Right lung (tissue), 2 donors: ENCODE measurements at regions not wholly inside any gene's neighbourhood (a gene's known extent, or its start where the extent isn't known, plus 50 kb on each side); places are given as distances from the start of the nearest gene placed in this dataset.
"Not testable (repeated sequence)": the region's sequence is repeated elsewhere in the genome, so short reads cannot be mapped to it uniquely, and the experiment has no call there.

Source experiments
- DNase-seq, 2 donors: peaks; one replicate each; pipeline ENCODE4 v3.0.0-alpha.2; 2013

DNA sequence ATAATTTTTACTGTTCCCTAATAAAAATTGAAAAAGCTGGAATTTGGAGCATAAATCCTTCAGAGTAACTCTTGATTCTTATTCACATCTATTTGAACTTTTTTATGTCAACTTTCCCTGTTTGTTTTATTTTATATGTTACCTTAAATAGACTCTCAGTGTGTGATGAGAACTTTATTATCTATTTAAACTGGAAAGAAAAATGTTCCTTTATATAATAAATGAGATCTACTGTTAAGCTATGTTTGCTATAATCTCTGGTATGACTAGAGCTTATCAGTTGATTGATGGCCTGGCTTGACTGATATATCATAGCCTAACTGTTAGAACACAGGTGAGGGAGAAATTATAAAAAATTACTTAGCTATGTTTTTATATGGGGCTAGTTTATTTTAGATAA, 330.6 kb upstream of the EPHA6 start:
- no peak for DNase-seq

DNA sequence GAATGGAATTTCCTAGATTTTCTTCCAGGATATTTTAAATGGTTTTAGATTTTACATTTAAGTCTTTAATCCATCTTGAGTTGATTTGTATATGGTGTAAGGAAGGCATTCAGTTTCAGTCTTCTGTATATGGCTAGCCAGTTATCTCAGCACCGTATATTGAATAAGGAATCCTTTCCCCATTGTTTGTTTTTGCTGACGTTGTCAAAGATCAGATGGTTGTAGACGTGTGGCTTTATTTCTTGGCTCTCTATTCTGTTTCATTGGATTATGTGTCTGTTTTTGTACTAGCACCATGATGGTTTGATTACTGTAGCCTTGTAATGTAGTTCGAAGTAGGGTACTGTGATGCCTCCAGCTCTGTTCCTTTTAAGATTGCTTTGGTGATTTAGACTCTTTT, 325.7 kb upstream of the EPHA6 start:
- DNase-seq, result no peak

- no peak for DNase-seq
Observed at GRCh38 chr3:96491023-96491422, 323.4 kb upstream of the EPHA6 start.

DNA sequence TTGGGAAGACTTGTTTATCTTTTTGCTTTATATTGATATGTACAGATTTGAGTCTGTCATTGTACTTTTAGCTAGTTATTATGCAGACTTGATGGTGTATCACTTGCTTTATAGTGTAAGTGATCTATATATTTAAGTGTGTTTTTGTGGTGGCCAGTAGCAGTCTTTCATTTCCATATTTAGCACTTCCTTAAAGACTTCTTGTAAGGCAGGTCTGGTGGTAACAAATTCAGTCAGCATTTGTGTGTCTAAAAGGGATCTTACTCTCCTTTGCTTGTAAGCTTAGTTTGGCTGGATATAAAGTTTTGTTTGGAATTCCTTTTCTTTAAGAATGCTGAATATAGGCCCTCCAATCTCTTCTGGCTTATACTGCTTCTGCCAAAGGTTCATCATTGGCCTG, 322.5 kb upstream of the EPHA6 start:
- DNase-seq, result no peak

DNA sequence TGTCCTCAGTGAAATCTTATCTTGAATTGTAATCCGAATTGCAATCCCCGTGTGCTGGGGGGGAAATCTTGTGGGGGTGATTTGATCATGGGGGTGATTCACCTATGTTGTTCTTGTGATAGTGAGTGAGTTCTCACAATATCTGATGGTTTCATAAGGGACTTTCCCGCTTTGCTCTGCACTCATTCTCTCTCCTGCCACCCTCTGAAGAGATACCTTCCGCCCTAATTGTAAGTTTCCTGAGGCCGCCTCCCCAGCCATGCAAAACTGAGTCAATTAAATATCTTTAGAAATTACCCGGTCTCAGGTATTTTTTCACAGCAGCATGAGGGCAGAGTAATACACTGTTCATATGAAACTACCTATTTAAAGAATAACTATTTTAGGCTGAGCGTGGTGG, 304.1 kb upstream of the EPHA6 start:
- DNase-seq, result no peak

DNA sequence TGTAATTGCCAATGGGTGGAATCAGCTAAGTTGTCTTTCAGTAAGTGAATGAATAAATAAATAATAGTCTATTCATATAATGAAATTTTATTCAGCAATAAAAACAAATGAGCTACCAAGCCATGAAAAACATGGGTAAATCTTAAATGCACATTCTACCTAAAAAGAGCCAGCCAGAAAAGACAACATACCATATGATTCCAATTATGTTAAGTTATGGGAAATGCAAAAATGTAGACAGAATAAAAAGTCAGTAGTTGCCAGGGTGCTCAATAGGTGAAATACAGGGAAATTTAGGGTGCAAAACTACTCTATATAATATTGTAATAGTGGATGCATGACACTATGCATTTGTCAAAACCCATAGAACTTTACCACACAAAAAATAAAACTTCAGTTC, 277.2 kb upstream of the EPHA6 start:
- no peak for DNase-seq

DNA sequence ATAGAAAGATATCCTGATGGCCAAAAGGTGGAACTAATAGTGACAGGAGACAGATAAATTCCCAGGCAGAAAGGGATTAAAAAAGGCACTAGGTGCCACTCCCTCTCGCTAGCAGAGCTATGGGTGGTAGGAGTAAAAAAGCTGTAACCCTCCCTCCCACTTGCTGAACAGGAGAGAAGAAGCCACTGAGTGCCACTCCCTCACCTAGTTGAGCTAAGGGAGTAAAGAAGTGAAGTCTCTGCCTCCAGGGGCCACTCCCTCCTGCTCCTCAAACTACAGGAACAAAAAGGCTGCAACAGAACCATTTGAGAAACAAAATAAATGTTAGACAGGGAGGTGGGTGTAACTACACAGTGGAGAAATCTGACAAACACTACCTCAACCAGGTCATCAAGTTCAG, 276.2 kb upstream of the EPHA6 start:
- DNase-seq, result no peak

DNA sequence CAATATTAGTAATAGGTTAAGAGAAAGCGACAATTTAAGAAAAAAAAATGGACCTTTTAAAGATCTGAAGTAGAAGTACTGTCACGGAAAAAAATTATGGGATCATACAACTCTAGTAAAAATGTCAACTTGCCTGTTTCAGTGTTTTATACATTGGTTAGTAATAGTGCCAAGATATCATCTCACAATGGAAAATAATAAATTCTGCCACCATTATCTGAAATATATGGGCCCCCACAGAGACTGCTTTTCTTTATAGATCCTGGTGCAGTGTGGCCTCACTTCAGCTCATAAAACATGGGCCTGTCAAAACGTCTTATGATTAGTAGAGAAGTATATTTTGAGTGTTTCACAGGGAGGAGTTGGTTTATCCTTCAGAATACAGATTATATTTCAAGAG, 266.3 kb upstream of the EPHA6 start:
- no peak for DNase-seq

GRCh38 chr3:96576935-96577334, 237.5 kb upstream of the EPHA6 start:
- DNase-seq, result no peak

DNA sequence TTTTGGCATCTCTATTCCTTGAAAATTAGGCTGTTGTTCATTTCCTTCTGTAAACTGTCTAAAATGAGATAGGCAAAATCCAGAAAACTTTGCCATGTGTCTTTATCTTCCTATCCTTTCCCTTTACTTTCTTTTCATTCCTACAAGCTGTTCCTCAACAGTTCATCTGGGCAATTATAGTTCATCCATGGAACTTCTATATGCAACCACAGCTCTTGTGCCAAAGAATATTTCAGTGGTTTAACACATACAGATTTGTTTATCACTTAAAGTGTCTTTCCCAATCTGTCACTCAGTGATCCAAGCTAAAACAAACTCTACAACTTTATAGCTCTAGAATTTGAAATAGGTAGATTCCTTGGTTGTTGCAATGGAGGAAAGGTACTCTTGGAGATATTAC, 230.3 kb upstream of the EPHA6 start:
- no peak for DNase-seq

DNA sequence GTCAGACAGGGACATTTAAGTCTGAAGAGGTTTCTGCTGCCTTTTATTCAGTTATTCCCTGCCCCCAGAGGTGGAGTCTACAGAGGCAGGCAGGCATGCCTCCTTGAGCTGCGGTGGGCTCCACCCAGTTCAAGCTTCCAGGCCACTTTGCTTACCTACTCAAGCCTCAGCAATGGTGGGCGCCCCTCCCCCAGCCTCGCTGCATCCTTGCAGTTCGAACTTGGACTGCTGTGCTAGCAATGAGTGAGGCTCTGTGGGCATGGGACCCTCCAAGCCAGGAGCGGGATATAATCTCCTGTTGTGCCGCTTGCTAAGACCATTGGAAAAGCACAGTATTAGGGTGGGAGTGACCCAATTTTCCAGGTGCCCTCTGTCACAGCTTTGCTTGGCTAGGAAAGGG, 207.5 kb upstream of the EPHA6 start:
- not testable (repeated sequence) for DNase-seq

GRCh38 chr3:96619475-96619874, 194.9 kb upstream of the EPHA6 start:
- no peak for DNase-seq

GRCh38 chr3:96622878-96623277, 191.5 kb upstream of the EPHA6 start:
- DNase-seq, result no peak

- DNase-seq, result no peak
Observed at GRCh38 chr3:96631050-96631449, 183.3 kb upstream of the EPHA6 start.

- DNase-seq, result no peak
Observed at GRCh38 chr3:96646596-96646995, 167.8 kb upstream of the EPHA6 start.

- no peak for DNase-seq
Observed at GRCh38 chr3:96657710-96658109, 156.7 kb upstream of the EPHA6 start.

GRCh38 chr3:96671861-96672595, 142.4 kb upstream of the EPHA6 start:
- DNase-seq, result not testable (repeated sequence)

GRCh38 chr3:96677156-96677555, 137.2 kb upstream of the EPHA6 start:
- no peak for DNase-seq

DNA sequence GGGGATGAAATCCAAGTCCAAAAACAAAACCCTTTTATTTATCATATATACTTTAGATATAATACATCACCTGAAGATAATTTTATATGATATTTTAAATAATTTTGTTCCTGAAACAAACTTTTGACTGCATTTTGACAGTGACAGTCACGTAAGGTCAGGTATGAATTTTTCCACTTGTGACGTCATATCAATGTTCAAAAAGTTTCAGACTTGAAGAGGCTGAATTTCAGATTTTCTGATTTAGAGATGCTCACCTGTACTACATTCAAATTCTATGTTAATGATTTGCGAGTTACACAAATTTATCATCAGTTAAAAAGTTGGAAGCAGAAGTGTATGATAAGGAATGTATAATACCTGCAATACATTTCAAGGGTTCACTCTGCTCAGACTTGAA, 136.1 kb upstream of the EPHA6 start:
- no peak for DNase-seq

DNA sequence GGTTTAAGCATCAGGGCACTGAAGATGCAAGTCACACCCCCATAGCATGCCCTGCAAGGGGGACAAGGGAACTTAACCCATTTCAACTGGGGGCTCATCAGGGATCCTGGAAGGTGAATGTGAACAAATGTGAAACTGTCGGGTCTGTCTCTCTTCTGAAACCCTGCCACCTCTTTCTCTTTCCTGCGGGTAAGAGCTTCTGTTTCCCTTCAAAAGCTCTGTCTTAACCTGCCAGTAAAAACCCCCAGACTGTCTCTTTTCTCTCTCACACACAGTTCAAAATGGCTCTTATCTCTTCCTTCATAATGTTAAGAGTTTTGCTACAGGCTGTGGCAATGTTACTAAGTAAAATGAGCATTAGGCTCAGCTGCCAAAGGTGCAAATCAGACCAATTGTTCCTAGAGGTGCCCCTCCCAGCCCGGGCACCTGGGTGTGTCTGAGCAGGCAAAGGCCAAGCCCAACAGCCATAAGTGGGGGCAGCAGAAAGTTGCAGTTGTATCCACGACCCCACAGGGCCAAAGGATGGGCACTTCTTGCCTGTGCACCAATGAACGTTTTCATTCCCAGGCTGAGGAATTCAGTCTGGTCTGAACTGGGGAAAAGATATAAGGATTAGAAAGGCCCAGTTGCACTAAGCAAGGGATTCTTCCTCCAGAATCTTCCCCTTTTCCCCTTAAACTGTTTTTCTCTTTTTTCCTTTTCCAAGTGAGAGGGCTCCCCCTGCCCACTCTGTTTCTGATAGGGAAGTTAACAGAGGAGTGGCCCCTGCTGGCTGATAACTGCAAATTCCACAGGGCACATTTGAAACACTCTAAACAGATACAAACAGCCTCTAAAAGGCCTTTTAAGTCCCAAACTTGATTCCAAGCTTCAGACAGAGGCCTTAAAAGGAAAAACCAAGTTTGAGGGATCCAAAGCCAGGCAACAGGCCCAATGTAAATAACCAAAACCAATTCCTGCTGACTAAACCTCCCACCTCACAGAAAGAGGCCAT, 113.8 kb upstream of the EPHA6 start:
- no peak for DNase-seq

DNA sequence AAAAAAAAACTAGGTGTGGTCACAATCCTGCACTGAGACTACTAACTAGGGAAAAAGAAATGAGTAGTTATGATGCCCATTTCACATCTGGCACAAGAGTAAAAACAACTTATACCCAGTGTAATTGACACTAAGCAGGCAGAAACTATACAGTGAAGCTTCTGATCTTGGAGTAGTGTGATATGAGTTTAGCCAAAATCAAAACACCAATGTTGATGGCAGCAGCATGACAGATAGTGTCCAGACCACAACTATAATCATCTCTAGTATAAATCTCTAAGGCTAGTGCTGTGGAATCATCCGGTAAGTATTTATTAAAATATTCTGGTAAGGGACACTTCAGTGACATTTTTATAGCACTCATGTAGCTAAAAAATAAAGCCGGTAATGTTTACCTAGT, 108.5 kb upstream of the EPHA6 start:
- no peak for DNase-seq

DNA sequence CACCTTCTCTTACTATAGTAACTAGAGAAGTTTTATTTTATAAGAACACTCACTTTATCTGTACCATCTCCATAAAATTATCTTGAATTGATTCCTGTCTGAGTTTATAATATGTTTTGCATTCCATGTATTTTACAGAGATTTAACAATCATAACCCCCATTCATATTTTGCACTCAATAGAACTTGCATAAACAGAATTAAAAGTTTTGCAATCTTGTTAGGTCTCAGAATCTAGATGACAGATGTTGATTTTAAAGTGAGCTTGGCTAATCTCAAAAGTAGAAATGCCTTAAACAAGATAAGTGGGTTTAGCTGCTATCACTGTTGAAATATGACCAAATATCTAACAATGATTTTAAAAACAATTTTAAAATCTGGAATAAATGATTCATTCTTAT, 107.9 kb upstream of the EPHA6 start:
- no peak for DNase-seq

- DNase-seq, result no peak
Observed at GRCh38 chr3:96711816-96712215, 102.6 kb upstream of the EPHA6 start.
